Left ventricle myocardium superior (tissue), 1 donor: ENCODE measurements at regions not wholly inside any gene's neighbourhood (a gene's known extent, or its start where the extent isn't known, plus 50 kb on each side); places are given as distances from the start of the nearest gene placed in this dataset.
"Not testable (repeated sequence)": the region's sequence is repeated elsewhere in the genome, so short reads cannot be mapped to it uniquely, and the experiment has no call there.

ENCODE experiments used
- ATAC-seq: fragments of 200-7000 bp; cut with Tn5 transposase; one replicate; pipeline ENCODE4 v1.9.1; 2020; ENCODE audit warnings: mild to moderate bottlenecking, moderate library complexity
- DNase-seq: peaks from one replicate; pipeline ENCODE4 v3.0.0-alpha.2; 2020
- intact Hi-C: fragments of 100-400 bp; cut with micrococcal nuclease; formaldehyde crosslinking; loops from one replicate; pipeline ENCODE4 v1.11.0; 2022
- donor health status: DM: no; HTN: yes; CAD: no; lungs with severe emphysema.

- ATAC-seq = no peak
- intact Hi-C loops = no loop called here
- no peak for DNase-seq
Measured at GRCh38 chr16:27600381-27600780, 50.4 kb downstream of the KATNIP start.

- DNase-seq (no peak), ATAC-seq (no peak)
- intact Hi-C loops = no loop called here
Measured at GRCh38 chr16:27602103-27602502, 52.2 kb downstream of the KATNIP start.

- DNase-seq, intact Hi-C loops: not testable (repeated sequence)
- peak; percentile 45 for ATAC-seq
Measured at GRCh38 chr16:27605500-27606106, 55.7 kb downstream of the KATNIP start.

GRCh38 chr16:27611340-27611739 is 61.4 kb downstream of the KATNIP start:
- ATAC-seq (no peak), DNase-seq (no peak)
- intact Hi-C loops = no loop called here

GRCh38 chr16:27613238-27613791 is 63.4 kb downstream of the KATNIP start:
- no peak for DNase-seq
- no peak for ATAC-seq
- intact Hi-C loops = no loop called here

- DNase-seq (no peak), ATAC-seq (no peak)
- intact Hi-C loops = no loop called here
Measured at GRCh38 chr16:27617665-27618064, 67.7 kb downstream of the KATNIP start.

GRCh38 chr16:27618165-27618564 is 68.2 kb downstream of the KATNIP start:
- no peak for DNase-seq
- ATAC-seq = peak; percentile 34
- intact Hi-C loops = no loop called here

GRCh38 chr16:27618606-27619327 is 68.8 kb downstream of the KATNIP start:
- DNase-seq (no peak), ATAC-seq (peak; percentile 94)
- intact Hi-C loops = no loop called here

GRCh38 chr16:27620541-27620940 is 70.6 kb downstream of the KATNIP start:
- no peak for DNase-seq
- ATAC-seq = no peak
- intact Hi-C loops = no loop called here

GRCh38 chr16:27624154-27625049 is 74.5 kb downstream of the KATNIP start:
- no peak for ATAC-seq

GRCh38 chr16:27625050-27625697 is 75.2 kb downstream of the KATNIP start:
- DNase-seq = no peak
- ATAC-seq = peak; percentile 85
- intact Hi-C loops = no loop called here

More at GRCh38 chr16:27624154-27625049, 74.5 kb downstream of the KATNIP start:
- DNase-seq = no peak
- intact Hi-C loops = no loop called here

GRCh38 chr16:27627136-27627535 is 77.2 kb downstream of the KATNIP start:
- intact Hi-C loops = no loop called here
- ATAC-seq = no peak
- no peak for DNase-seq

GRCh38 chr16:27628241-27628942 is 78.4 kb downstream of the KATNIP start:
- intact Hi-C loops = no loop called here
- no peak for DNase-seq
- ATAC-seq = no peak

- not testable (repeated sequence) for ATAC-seq
Measured at GRCh38 chr16:27628943-27629462, 79.1 kb downstream of the KATNIP start.

GRCh38 chr16:27632216-27632615 is 82.3 kb downstream of the KATNIP start:
- ATAC-seq = no peak
- intact Hi-C loops = no loop called here
- DNase-seq = no peak

More at GRCh38 chr16:27628943-27629462, 79.1 kb downstream of the KATNIP start:
- intact Hi-C loops, DNase-seq: not testable (repeated sequence)

GRCh38 chr16:27633221-27633620 is 83.3 kb downstream of the KATNIP start:
- intact Hi-C loops = no loop called here
- ATAC-seq (no peak), DNase-seq (no peak)

- intact Hi-C loops = no loop called here
- DNase-seq (no peak), ATAC-seq (no peak)
Measured at GRCh38 chr16:27633721-27634120, 83.8 kb downstream of the KATNIP start.

- no peak for DNase-seq
- intact Hi-C loops = no loop called here
- ATAC-seq = no peak
Measured at GRCh38 chr16:27634779-27635178, 84.8 kb downstream of the KATNIP start.
